ENCODE measurements at regions not wholly inside any gene's neighbourhood (a gene's known extent, or its start where the extent isn't known, plus 50 kb on each side); places are given as distances from the start of the nearest gene placed in this dataset.

- TF ChIP-seq CTCF (IDR thresholded peaks at IDR 0.05 in 8 of 11, conservative IDR thresholded peaks at IDR 0.05 in 3 of 11) (no peak), POLR2AphosphoS5 (IDR thresholded peaks at IDR 0.05) (no peak)
Measured at GRCh38 chr5:14089198-14089597, 53.9 kb upstream of the TRIO start.

All from spleen (tissue), 7 donors.